ENCODE measurements at regions not wholly inside any gene's neighbourhood (a gene's known extent, or its start where the extent isn't known, plus 50 kb on each side); places are given as distances from the start of the nearest gene placed in this dataset.

DNA sequence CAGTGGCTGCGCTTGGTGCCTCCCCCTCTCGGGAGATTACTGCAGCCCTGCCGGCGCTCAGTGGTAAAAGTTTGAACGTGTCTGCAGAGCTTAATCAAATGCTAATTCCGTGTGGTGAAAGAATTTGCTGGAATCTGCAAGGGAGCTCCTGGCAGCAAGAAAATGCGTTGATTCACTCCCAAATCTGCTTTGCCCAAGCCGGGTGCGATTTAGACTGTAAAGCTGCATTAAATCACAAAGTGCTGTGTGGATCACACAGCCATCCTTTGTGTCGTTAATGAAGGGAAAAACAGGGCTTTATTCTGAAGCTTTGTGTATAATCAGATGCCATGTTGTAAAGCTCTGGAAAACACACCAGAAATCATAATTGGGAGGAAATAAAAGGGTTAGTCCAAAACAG lies 444.1 kb downstream of the BCOR start:
- DNase-seq = no peak

DNA sequence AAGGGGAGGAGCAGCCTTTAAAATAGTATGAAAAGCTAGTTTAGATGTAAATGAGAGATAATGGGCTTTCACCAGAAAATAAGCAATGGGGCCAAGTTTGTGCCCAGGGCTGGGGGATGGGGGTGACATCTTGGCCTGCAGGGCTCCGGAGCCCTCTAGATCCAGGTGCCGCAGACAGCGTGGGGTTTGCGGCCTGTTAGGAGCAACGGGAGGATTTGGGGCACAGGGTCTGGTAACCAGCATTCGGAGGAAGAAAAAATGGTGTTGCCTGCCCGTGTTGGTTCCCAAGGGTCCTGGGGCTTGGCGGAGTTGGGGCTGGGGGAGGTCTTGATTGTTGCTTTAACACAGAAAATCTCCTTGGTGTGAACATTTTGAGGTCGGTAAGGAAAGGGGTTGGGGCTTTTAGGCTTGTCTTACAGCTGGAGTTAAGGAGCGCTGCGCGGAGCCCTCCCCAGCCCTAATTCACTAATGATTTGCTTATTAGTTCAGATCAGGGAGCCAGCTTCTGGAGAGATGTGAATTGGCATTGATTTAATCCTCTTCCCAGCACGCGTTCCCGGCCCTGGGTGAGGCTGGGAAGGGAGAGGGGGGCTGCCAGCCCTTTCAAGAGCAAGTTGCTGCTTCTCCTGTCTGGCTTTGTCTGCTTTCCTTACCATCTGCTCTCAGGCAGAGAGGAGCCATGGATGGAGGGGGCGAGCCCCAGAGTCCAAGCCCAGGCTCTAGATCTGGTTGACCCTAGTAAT lies 443.4 kb downstream of the BCOR start:
- DNase-seq = no peak

DNA sequence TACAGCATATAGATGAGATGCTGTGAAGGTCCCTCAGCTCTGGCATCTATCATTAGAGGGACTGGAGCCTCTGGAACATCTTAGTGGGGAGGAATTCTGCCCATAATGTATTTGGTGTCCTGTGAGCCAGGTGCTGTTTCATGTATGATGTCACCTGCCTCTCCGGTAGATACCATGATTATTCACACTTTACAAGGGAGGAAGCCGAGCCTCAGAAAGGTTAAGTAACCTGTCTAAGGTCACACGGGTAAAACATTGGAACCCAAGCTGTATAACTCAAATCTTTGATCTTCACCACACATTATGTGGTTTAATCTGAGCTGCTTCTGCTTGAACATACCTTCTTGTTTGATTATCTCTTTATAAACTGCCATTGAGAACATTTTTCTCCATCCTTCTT lies 442.8 kb downstream of the BCOR start:
- DNase-seq = no peak

DNA sequence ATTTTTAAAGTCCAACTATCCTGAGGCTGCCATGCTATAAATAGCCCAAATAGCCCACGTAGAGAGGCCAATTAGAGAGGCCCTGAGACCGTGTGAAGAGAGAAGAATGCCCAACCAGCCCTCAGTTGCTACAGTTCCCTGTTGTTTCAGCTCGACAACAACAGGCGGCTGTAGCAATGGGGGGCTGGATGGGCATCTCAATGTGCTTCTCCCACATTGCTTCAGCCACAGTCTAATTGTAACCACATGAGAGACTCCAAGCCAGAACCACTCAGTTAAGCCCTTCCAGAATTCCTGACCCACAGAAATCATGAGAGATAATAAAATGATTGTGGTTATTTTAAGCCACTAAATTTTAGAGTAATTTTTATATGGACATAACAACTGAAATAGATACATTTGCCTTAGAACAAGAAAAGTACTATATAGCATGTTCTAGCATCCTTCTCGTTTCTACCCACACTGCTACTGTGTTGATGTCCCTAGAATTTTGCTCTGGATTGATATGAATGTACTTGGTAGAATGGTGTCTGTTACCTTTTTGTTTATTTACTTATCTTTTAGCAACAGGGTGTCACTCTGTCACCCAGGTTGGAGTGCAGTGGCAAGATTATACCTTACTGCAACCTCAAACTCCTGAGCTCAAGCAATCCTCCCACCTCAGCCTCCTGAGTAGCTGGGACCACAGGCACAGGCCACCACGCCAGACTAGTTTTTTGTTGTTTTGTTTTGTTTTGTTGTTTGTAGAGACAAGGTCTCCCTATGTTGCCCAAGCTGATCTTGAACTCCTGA lies 436.4 kb downstream of the BCOR start:
- no peak for DNase-seq

DNA sequence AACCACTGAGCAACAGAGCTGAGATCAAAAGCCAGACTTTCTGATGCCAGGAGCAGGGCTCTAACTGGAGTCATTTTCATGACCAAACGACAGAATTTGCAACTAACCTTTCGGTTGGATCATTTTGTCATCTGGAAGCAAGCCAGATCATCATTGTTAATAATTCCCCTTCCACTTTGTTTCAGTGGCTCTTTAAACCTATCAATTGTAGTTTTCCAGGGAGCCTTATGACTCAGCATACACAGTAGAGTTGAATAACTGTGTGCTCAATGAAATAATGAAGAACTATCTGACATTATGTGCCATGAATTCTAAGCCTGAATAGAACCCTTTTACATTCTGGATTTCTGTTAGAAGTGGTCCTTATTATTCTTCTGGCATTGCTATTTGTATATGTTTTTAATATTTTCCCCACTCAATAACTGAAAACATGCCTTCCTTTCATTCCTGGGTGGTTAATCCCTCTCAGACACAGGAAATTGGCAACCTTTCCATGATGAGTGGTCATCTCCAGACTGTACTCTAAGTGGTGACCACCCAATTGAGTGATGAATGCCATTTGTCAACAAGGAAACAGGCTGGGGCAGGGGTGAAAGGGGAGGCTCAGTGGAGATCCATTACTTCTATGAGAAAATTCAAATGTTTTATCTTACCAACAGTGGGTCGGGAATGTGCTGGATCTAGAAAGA lies 431.8 kb downstream of the BCOR start:
- no peak for DNase-seq

DNA sequence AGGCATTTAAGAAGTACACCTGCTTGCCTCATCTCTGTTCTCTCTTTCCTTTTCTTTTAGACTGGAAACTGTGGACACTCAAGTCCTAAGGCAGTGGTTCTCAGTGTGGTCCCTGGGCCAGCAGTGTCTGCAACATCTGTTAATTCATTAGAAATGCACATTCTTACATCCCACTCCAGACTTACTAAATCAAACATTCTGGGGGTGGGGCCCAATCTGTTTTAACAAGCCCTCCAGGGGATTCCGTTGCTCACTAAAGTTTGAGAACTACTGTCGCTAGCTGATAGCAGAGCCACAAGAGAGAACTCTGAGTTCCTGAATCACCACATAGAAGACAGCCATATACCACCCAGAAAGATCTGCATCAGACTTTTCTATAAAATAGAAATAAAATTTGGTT lies 430.6 kb downstream of the BCOR start:
- no peak for DNase-seq

DNA sequence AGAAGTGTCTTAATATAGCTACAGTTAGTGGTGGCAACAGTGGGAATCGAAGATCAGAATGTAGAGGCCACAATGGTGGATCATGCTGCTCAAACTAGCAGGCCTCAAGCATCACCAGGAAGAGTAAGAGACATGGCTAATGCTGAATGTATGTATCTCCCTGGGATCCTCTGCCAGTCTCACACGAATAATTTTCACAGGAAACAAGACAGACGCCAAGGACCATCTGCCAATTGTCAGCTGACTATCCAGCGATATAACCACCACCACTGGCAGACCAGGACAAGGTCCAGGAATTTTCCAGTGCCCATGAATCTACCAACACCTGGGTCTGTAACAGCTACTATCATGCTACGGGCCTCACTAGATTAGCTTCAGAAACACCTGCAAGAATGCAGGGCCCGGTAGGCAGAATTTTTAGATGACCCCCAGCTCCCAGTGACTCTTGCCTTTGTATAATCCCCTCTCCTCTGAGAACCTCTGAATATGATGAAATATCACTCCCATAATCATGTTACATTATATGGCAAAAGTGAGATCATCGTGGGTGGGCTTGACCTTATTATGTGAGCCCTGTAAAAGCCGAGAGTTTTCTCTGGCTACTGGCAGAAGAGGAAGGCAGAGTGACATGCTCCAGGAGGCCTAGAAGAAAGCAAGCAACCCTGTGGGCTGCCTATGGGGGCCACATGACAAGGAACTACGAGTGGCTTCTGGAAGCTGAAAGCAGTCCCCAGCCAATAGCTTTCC lies 429.8 kb downstream of the BCOR start:
- no peak for DNase-seq

DNA sequence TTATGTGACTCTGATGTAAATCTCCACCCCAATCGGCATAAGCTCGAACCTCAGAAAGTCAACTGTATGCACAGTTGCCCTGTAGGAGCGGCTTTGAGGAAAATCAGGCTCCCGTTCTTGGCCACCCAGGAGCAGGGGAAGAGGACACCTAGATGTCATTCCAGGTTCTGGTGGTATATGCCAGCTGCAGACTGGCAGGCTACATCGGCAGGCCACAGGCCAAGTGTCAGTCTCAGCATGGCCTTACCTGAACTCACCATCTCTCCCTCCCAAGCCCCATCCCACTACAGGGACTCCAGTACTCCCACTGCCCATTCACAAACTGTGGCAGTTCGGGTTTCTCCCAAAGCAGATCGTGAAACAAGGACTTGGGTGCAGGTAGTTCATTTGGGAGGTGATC lies 428.1 kb downstream of the BCOR start:
- no peak for DNase-seq

DNA sequence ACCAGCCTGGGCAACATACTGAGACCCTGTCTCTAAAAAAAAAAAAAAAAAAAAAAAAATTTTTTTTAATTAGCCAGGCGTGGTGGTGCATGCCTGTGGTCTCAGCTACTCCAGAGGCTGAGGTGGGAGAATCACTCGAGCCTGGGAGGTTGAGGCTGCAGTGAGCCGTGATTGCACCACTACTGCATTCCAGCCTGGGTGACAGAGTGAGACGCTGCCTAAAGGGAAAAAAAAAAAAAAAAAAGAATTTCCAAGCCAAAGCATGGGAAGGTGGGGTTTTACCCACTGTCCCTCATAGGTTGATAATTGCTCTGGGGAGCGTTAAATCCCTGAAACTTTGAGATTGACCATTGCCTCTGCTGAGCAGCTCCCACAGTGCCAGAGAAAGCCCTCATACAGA lies 427.5 kb downstream of the BCOR start:
- DNase-seq = no peak

DNA sequence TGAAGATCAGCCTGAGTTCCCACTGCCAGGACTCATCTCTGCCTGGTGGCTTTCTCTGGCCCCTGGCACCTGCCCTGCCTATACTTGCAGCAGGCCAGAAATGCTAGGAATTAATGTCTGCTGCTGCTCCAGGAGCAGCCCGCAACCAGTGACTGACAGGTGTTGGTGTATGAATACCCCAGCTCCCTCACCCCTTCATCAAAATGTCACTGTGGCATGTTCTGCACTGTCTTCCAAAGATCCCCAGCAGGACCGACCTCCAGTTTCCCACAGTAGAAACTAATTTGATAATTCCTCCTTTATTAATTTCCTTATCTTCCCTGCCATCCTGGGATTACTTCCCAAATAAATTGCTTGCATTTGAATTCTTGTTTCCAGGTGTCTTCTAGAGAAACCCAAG lies 425.4 kb downstream of the BCOR start:
- no peak for DNase-seq

DNA sequence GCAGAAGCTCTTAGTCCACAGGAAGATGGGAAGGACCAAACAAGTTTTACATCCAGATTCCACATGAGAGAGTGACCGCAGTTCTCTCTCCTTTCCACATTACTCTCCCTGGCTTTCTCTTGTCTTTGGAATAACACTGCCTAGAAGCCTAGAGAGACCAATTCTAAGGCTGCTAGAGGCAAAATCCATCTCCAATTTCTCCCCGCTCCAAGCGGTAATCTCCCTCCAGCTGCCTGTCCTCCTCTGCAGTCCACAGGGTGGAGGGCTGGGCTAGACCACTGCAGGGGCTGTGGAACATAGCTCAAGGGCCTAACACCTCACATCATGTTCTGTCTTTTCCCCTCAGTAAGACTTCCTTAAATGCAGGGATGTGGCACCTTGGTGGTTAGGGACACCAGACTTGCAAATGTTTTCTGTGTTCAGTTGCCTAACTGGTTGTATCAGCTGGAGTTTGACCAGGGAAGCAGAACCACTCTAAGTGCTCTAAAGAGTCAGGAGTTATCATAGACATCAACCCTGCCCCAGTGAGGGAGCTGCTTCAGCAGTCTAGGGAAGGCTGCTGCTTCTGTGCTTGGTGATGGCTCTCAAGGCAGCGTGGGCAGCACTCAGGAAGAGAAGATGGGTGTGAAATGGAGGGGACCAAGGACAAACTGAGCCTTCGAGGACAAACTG lies 423.1 kb downstream of the BCOR start:
- DNase-seq = no peak

DNA sequence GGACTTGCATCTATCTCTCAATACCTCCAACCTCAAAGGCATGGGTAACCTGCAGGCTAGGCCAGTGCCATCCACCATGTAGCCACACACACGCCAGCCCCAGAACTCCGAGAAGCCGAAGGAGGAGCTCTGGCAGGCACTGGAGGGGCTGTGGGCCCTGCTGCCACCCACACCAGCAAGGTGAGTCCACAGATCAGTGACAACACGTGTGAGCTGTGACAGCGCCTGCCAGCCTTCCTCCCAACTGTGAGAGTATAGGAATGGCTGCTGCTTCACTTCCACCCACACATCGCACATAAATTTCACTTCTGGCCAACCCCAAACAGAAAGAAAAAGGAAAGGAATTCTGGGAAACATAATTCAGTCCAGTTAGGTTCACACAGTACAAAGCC lies 422.6 kb downstream of the BCOR start:
- no peak for DNase-seq

DNA sequence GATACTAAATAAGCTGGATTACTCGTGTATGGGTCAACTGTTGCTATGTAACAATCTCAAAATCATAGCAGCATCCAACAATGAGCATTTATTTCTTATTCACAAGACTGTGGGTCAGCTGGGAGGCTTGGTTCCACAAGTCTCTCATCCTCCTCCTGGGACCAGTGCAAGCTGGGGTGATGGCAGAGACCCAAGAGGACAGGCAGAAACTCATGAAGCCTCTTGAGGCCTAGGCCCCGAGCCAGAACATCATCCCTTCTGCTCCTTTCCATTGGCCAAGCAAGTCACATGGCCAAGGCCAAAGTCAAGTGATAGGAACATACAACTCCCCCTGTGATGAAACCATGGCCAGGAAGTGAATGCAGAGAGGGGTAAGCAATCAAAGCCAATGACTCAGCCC lies 422.1 kb downstream of the BCOR start:
- no peak for DNase-seq

DNA sequence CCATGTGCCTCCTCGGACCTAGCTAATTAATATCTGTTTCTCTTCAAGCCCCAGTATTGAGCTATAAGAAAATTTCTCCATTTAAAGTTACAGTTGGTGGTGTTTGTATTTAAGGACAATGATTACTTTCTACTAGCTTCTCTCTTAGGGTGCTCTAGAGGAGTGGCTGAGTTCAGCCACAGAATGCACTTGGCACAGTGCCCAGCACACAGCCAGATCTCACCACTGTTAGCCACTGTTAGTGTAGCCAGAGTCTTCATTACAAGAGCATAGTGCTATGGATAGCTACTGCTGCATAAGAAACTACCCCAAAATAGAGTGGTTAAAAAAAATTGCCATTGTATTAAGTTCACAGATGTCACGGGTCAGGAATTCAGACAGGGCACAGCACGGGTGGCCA lies 421.3 kb downstream of the BCOR start:
- DNase-seq = no peak

DNA sequence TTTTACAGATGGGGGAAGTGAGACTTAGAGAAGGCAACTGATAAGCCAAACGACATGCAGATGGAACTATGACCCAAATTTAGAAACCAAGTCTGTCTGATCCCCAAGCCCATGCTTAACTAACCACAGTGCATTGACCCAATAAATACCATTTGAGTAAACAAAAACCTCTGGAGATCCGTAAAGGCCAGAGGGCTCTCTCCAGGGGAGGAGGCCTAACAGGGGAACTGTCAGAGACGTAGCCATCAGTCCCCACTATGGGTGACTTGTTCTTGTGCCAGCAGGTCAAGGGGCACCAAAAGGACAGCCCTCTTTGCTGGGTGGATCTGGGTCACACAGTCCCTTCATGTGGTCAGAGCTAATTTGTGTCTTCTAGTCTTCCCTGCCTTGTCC lies 420.2 kb downstream of the BCOR start:
- DNase-seq = no peak

DNA sequence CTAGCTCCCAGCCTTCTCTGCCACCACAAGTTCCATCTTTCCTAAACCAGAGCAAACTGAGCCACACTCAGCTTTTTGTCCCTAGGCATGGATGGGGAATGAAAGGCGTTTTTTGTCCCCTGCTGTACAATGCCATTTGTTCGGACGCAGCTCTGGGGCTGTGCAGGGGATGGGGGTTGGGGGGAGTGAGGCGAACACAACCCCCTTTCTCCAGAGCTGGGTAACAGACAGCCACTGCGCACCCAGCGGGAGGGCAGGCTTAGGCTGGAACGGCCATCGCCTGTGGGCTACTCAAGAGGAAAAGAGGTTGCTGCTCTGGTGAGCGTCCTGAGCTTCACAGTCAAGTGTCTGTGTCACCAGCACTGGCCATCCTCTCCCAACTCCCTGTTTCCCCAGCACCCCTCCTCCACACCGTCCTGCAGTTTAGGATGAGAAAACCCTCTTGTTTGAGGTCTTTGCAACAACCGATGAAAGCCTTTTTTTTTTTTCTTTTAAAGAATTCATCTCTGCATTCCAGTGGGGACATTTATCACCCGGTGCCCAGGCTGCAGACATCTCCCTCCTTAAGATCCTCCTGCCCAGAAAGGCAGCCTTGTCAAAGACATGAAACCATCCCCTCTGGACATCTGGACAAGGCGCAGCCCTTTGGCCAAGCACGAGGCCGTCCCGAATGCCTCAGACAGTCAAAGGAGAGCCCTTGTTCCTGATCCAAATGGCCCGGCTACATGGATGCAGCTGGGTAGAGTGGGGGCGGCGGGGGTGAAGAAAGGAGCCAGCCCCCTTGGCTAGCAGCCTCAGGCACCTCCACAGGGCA lies 419.6 kb downstream of the BCOR start:
- no peak for DNase-seq

DNA sequence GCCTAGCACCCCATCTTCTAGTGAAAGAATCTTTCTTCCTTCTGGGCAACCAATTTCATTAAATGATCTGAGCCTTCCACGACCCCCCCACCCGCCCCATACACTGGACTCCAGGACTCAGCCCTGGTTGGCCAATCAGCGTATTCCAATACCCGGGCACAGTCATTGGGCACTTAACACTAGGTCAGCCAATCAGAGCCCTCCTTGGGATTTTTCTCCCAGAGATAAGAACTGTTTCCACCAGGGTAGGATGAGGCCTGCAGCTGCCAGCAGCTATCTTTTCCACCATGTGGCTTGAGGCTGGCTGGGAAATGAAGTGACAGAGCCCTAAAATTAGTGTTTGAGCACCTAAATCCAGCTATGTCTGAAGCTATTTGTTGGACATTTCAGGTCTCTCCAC lies 418.8 kb downstream of the BCOR start:
- DNase-seq = no peak

DNA sequence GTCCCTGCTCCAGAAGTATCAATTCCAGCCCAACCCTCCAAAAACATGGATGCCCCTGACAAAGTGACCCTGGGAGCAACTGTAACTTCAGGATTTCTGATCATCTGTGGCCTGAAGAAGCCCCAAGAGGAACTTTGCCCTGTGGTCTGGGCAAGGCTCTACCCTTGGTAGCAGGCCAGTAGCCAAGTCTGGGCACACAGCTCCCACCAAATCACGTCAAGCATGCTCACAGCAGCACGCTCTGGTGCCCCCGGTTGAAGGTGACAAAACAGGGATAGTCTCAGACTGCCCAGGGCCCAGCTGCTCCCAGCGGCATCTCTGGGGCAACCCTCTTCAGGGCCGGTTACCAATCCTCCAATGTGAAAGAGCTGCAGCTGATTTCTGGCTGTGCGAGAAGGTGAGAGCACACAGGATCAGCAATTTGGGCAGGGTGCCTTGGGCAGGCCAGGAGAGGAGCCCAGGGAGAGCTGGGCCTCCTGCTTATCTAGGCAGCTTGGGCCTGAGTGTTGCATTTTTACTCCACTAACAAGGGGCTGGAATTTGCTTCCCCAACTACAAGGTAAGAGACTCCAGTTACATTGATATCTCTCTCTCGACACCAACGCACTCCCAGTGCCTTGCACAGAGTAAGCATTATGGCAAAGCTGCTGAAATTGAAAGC lies 418.1 kb downstream of the BCOR start:
- no peak for DNase-seq

DNA sequence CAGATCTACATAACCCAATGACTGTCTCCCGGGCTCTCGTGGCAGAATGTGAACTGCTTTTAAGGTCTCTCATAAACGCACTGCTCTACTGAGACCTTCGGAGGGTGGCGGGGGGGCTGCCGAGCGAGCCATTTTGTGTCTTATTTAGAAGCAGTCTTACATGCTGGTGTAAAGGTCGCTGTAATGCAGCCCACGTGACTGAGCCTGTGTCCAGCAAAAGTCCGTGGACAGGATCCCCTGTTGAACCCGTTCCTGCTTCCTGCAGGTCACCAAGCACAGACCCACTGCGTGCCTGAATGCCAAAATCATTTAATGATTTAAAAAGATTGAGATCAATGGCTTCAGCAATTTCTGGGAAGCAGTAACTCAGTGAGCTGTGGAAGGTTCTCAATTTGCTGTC lies 415.9 kb downstream of the BCOR start:
- no peak for DNase-seq

DNA sequence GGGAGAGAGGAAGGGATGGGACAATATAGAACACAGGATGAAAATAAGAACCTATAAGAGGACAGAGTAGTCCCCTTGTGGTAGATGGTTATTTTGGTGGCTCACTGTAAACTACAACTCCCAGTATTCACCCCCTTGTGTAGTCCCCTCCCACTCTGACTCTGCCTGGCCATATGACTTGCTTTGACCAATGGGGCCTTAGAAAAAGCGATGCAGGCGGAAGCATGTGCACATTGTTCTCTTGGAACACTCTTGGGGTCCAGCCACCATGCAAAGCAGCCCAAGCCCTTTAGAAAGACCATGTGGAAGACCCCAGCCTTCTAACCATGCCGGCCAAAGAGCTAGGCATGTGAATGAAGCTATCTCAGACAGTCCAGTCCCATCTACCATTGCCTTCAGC lies 415.0 kb downstream of the BCOR start:
- DNase-seq = no peak

DNA sequence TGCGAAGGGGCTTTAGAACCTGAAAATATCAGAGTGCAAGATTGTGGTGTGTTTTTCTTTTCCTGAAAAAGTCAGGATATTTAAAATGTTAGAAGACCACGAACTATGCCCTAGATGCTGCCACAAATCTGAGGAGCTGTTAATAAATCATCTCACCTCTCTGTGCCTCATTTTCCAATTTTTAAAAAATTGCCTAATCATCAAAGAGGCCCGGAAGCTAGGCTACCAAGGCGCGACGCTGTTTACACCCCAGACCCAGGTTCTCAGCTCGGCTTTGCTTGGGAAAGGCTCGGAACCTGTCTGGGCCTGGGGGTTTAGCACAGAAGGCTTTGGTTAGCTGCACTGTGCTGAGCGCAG lies 409.6 kb downstream of the BCOR start:
- DNase-seq = no peak

Measured in KG1 (cell line).